ENCODE measurements at regions not wholly inside any gene's neighbourhood (a gene's known extent, or its start where the extent isn't known, plus 50 kb on each side); places are given as distances from the start of the nearest gene placed in this dataset.

- no peak overlapping the region for H3K4me3 ChIP-seq (replicated peaks in 1 of 2; ENCODE audit: low read depth in 2 of 2, low read length in 2 of 2)
- TF ChIP-seq, protein P1, sequence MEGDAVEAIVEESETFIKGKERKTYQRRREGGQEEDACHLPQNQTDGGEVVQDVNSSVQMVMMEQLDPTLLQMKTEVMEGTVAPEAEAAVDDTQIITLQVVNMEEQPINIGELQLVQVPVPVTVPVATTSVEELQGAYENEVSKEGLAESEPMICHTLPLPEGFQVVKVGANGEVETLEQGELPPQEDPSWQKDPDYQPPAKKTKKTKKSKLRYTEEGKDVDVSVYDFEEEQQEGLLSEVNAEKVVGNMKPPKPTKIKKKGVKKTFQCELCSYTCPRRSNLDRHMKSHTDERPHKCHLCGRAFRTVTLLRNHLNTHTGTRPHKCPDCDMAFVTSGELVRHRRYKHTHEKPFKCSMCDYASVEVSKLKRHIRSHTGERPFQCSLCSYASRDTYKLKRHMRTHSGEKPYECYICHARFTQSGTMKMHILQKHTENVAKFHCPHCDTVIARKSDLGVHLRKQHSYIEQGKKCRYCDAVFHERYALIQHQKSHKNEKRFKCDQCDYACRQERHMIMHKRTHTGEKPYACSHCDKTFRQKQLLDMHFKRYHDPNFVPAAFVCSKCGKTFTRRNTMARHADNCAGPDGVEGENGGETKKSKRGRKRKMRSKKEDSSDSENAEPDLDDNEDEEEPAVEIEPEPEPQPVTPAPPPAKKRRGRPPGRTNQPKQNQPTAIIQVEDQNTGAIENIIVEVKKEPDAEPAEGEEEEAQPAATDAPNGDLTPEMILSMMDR (IDR thresholded peaks at IDR 0.05; ENCODE audit: low read depth, low read length), result no peak
- DNase-seq (ENCODE audit: low read depth in 2 of 2), result no peak
These were observed 393.2 kb upstream of the PMFBP1 start for GRCh38 chr16:72565106-72565505.

DNA sequence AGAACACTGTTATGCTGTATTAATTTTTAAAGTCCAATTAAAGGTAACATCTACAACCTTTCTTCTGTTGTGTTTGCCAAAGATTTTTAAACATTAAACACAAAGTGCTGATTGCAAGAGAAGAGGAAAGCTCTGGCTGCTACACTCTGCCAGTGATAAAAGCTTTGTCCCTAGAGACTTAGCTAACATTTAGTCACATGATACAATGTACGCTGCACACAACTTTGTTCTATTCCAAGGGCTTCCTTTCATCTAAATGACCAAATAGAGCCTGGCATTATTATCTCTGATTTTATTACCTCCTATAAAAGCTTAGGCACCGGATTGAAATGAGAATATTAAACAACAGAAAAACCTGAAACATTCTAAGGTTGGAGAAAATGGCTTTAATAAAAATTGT, 388.7 kb upstream of the PMFBP1 start:
- peak; percentile 42 to 61 for DNase-seq (ENCODE audit: low read depth in 2 of 2)
- TF ChIP-seq, protein P1 (IDR thresholded peaks at IDR 0.05; ENCODE audit: low read depth, low read length), result no peak
- H3K4me3 ChIP-seq (replicated peaks in 1 of 2; ENCODE audit: low read depth in 2 of 2, low read length in 2 of 2), result no peak overlapping the region

GRCh38 chr16:72558501-72558900, 386.5 kb upstream of the PMFBP1 start:
- TF ChIP-seq, protein P1 (IDR thresholded peaks at IDR 0.05; ENCODE audit: low read depth, low read length), result no peak
- DNase-seq (ENCODE audit: low read depth in 2 of 2), result no peak
- H3K4me3 ChIP-seq (replicated peaks in 1 of 2; ENCODE audit: low read depth in 2 of 2, low read length in 2 of 2), result no peak overlapping the region

GRCh38 chr16:72554935-72555334, 383.0 kb upstream of the PMFBP1 start:
- DNase-seq (ENCODE audit: low read depth in 2 of 2), result peak in 1 of 2 donors; percentile 49
- no peak overlapping the region for H3K4me3 ChIP-seq (replicated peaks in 1 of 2; ENCODE audit: low read depth in 2 of 2, low read length in 2 of 2)
- TF ChIP-seq, protein P1 (IDR thresholded peaks at IDR 0.05; ENCODE audit: low read depth, low read length), result no peak

GRCh38 chr16:72552654-72553053, 380.7 kb upstream of the PMFBP1 start:
- TF ChIP-seq, protein P1 (IDR thresholded peaks at IDR 0.05; ENCODE audit: low read depth, low read length), result no peak
- no peak for DNase-seq (ENCODE audit: low read depth in 2 of 2)
- no peak overlapping the region for H3K4me3 ChIP-seq (replicated peaks in 1 of 2; ENCODE audit: low read depth in 2 of 2, low read length in 2 of 2)

DNA sequence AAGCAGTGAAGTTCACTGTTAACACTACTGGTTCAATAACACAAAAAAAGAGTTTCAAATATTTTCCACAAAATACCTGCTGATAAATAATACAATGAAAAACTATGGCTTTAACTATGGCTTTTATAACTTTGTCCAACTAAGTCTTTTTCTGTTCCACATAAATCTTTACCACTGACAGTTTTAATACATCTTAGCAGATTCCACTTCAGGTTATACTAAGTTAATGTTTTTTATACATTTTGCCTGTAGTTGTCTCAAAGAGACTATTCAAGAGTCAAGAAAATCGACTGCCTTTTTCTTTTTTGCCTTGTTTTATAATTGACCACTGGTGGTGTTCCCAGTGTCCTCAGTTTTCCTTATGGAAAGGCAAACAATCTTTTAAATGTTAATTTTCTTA, 379.7 kb upstream of the PMFBP1 start:
- no peak for DNase-seq (ENCODE audit: low read depth in 2 of 2)
- no peak overlapping the region for H3K4me3 ChIP-seq (replicated peaks in 1 of 2; ENCODE audit: low read depth in 2 of 2, low read length in 2 of 2)
- TF ChIP-seq, protein P1 (IDR thresholded peaks at IDR 0.05; ENCODE audit: low read depth, low read length), result no peak

DNA sequence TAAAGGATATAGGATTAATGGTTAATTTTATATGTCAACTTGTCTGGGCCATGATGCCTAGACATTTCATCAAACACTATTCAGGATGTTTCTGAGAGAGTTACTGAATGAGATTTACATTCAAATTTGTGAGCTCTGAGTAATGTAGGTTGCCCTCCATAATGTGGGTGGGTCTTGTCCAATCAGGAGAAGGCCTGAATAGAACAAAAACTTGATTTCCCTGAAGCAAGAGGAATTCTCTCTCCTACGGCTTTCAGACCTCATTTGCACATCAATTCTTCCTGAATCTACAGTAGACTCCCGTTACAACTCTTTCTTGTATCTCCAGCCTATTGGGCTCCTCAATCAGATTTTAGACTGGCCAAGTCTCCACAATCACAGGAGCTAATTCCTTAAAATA, 377.9 kb upstream of the PMFBP1 start:
- H3K4me3 ChIP-seq (replicated peaks in 1 of 2; ENCODE audit: low read depth in 2 of 2, low read length in 2 of 2), result no peak overlapping the region
- TF ChIP-seq, protein P1 (IDR thresholded peaks at IDR 0.05; ENCODE audit: low read depth, low read length), result no peak

More for the DNA sequence above, 377.9 kb upstream of the PMFBP1 start:
- no peak for DNase-seq (ENCODE audit: low read depth in 2 of 2)

All from cardiac fibroblast (primary cell).